Kidney epithelial cell (primary cell): ENCODE measurements at regions not wholly inside any gene's neighbourhood (a gene's known extent, or its start where the extent isn't known, plus 50 kb on each side); places are given as distances from the start of the nearest gene placed in this dataset.

Experiments
- DNase-seq: peaks from one replicate; pipeline ENCODE4 v3.0.0-alpha.2; 2010; ENCODE audit warnings: low read depth
- H3K27me3 ChIP-seq: 2 replicates; pipeline ENCODE4 v1.6.0; 2011; ENCODE audit warnings: low read length; ENCODE audit not compliant: control insufficient read depth, insufficient read depth
- H3K36me3 ChIP-seq: 2 replicates; pipeline ENCODE4 v1.5.1; 2011; ENCODE audit warnings: low read length; ENCODE audit not compliant: control insufficient read depth, insufficient read depth
- H3K4me3 ChIP-seq: 2 replicates; pipeline ENCODE4 v1.5.1; 2011; ENCODE audit warnings: low read depth, mild to moderate bottlenecking, control low read depth, low read length
- CTCF ChIP-seq: IDR thresholded peaks from 2 replicates; pipeline ENCODE4 v1.5.1; 2011; ENCODE audit warnings: mild to moderate bottlenecking, moderate library complexity, low read length, control low read depth, inconsistent platforms; ENCODE audit not compliant: insufficient read depth, poor library complexity, severe bottlenecking

DNA sequence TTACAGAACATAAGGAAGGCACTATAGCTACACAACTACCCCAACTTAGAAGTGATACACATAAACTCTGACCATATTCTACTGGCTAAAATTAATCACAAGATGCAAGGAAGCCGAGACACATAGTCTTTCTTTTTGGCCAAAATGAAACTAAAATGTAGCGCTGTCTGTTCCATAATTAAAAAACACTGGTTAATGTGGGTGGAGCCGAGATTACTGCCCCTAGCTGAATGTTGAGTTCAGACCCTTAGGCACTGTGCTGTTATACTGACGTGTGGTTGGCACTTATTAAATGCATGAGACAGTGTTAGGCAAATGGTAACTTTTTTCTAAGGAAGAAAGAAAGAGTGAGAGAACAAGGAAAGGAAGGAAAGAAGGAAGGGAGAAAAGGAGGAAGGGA lies 254.6 kb upstream of the RND3 start:
- Histone ChIP-seq H3K4me3 (no peak overlapping the region), H3K36me3 (no peaks in the 10 kb centered on the region), H3K27me3 (no peaks in the 10 kb centered on the region)
- TF ChIP-seq CTCF: no peak
- DNase-seq: no peak

- no peak for TF ChIP-seq CTCF
- Histone ChIP-seq H3K36me3 (no peaks in the 10 kb centered on the region), H3K4me3 (no peak overlapping the region), H3K27me3 (no peaks in the 10 kb centered on the region)
- DNase-seq: no peak
Measured at GRCh38 chr2:150735894-150736498, 248.5 kb upstream of the RND3 start.

GRCh38 chr2:150733051-150733618 lies 245.7 kb upstream of the RND3 start:
- no peaks in the 10 kb centered on the region for H3K27me3 ChIP-seq
- DNase-seq: no peak
- no peaks in the 10 kb centered on the region for H3K36me3 ChIP-seq
- no peak for TF ChIP-seq CTCF
- H3K4me3 ChIP-seq: no peak overlapping the region

GRCh38 chr2:150732491-150732890 lies 245.0 kb upstream of the RND3 start:
- TF ChIP-seq CTCF: no peak
- Histone ChIP-seq H3K27me3 (no peaks in the 10 kb centered on the region), H3K36me3 (no peaks in the 10 kb centered on the region), H3K4me3 (no peak overlapping the region)
- no peak for DNase-seq

DNA sequence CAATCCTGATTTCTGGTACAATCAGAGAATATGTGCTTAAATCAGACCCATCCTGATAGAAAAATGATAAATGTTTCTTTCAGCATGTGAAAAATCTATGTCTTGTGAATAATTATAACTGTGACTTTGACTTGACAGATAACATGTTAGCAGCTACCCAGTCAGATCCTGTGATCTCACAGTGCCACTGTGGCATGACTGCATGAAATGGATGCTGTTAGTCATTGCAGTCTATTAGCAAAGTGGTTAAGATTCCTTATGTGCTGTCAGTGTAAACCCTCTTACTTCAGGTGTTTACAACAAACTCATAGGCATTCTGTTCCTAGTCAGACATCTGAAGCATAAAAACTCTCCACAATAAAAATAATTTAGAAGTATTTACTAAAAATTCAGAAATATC lies 244.6 kb upstream of the RND3 start:
- TF ChIP-seq CTCF: no peak
- H3K4me3 ChIP-seq: no peak overlapping the region
- no peaks in the 10 kb centered on the region for H3K27me3 ChIP-seq
- H3K36me3 ChIP-seq: no peaks in the 10 kb centered on the region
- DNase-seq: peak; percentile 77

DNA sequence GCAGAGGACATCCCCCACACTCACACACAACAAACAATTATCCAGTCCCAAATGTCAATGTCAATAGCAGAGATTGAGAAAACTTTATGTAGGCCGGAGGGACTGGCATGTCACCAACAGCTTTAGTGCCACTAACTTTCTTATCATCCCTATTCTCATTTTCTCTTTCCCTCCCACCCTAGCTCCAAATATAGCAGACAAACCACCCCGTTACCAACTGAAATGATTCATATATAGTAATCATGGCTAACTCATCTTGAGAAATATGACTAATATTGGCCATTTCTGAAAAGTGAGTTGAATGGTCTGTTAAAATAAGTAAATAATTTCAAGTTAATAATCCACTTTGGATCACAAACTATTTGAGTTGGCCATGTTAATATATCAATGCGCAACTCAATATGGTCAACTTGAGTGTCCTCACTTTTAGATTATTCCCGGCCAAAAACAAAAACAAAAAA lies 242.1 kb upstream of the RND3 start:
- Histone ChIP-seq H3K27me3 (no peaks in the 10 kb centered on the region), H3K36me3 (no peaks in the 10 kb centered on the region), H3K4me3 (no peak overlapping the region)
- no peak for DNase-seq
- TF ChIP-seq CTCF: no peak
